IMR-90 (cell line): ENCODE measurements at regions not wholly inside any gene's neighbourhood (a gene's known extent, or its start where the extent isn't known, plus 50 kb on each side); places are given as distances from the start of the nearest gene placed in this dataset.

Experiments used
- ATAC-seq: fragments of 200-7000 bp; cut with Tn5 transposase; 2 replicates; pipeline ENCODE4 v1.9.1; 2020; ENCODE audit warnings: low read depth, mild to moderate bottlenecking, moderate library complexity
- BruUV-seq: library from RNA; stranded (reverse); fragments of 400-500 nt; replicated peaks from 2 replicates; lab custom pipeline; 2021; lab: Mats Ljungman, UMichigan
- CTCF ChIA-PET: fragments of 300-600 bp; formaldehyde crosslinking; extraction: SDS; loops from one replicate; lab custom pipeline; 2021; ENCODE audit warnings: antibody characterized with exemption; lab: Yijun Ruan, JAX
- POLR2A ChIA-PET: fragments of 300-600 bp; sonication (Branson Sonifier 250); formaldehyde crosslinking; loops from one replicate; lab custom pipeline; 2022; ENCODE audit warnings: antibody characterized with exemption; ENCODE audit not compliant: unreplicated experiment; lab: Charles Lee
- DNase-seq: peaks from one replicate; pipeline ENCODE4 v3.0.0; 2013
- H2AFZ ChIP-seq: replicated peaks from 2 replicates; pipeline ENCODE3; 2013; ENCODE audit warnings: low read length, mild to moderate bottlenecking; ENCODE audit not compliant: poor library complexity
- H2AK5ac ChIP-seq: 2 replicates; pipeline ENCODE4 v1.6.1; 2013; ENCODE audit warnings: low read depth, low read length, inconsistent platforms
- H2AK9ac ChIP-seq: replicated peaks from 2 replicates; pipeline ENCODE3; 2013; ENCODE audit warnings: mild to moderate bottlenecking, low read depth, low read length, moderate library complexity; ENCODE audit not compliant: poor library complexity
- H2BK120ac ChIP-seq: 2 replicates; pipeline ENCODE4 v1.6.1; 2013; ENCODE audit warnings: low read depth, low read length, inconsistent platforms
- H2BK15ac ChIP-seq: 3 replicates; pipeline ENCODE4 v1.6.1; 2013; ENCODE audit warnings: low read depth, low read length, inconsistent platforms
- H2BK20ac ChIP-seq: 2 replicates; pipeline ENCODE4 v1.6.1; 2013; ENCODE audit warnings: low read depth, mild to moderate bottlenecking, inconsistent platforms, low read length, moderate library complexity
- H2BK5ac ChIP-seq: 2 replicates; pipeline ENCODE4 v1.6.1; 2013; ENCODE audit warnings: mild to moderate bottlenecking, low read depth, low read length, inconsistent platforms; ENCODE audit not compliant: poor library complexity, severe bottlenecking
- H3K14ac ChIP-seq: replicated peaks from 2 replicates; pipeline ENCODE4 v1.6.1; 2013; ENCODE audit warnings: low read depth, low read length, inconsistent platforms
- H3K18ac ChIP-seq: 2 replicates; pipeline ENCODE4 v1.6.1; 2013; ENCODE audit warnings: low read depth, low read length, control low read depth
- H3K23ac ChIP-seq: 2 replicates; pipeline ENCODE4 v1.6.1; 2013; ENCODE audit warnings: low read depth, low read length, inconsistent platforms
- H3K27ac ChIP-seq: 2 replicates; pipeline ENCODE4 v1.5.1; 2013; ENCODE audit warnings: mild to moderate bottlenecking, control low read depth, low read length; ENCODE audit not compliant: insufficient read depth
- H3K27me3 ChIP-seq: 2 replicates; pipeline ENCODE4 v1.6.1; 2013; ENCODE audit warnings: low read length; ENCODE audit not compliant: control insufficient read depth, insufficient read depth
- H3K36me3 ChIP-seq: 2 replicates; pipeline ENCODE4 v1.6.1; 2013; ENCODE audit warnings: low read length, mixed read lengths; ENCODE audit not compliant: control insufficient read depth, insufficient read depth
- H3K4ac ChIP-seq: 2 replicates; pipeline ENCODE4 v1.6.1; 2013; ENCODE audit warnings: low read depth, low read length, inconsistent platforms
- H3K4me1 ChIP-seq: 2 replicates; pipeline ENCODE4 v1.6.1; 2013; ENCODE audit warnings: low read length, mixed read lengths; ENCODE audit not compliant: control insufficient read depth, insufficient read depth
- H3K4me2 ChIP-seq: 2 replicates; pipeline ENCODE4 v1.6.1; 2013; ENCODE audit warnings: low read depth, mild to moderate bottlenecking, control low read depth, low read length, moderate library complexity
- H3K4me3 ChIP-seq: 2 replicates; pipeline ENCODE4 v1.5.1; 2013; ENCODE audit warnings: low read depth, mild to moderate bottlenecking, control low read depth, low read length, moderate library complexity; ENCODE audit not compliant: insufficient read depth
- H3K56ac ChIP-seq: 2 replicates; pipeline ENCODE4 v1.6.1; 2013; ENCODE audit warnings: low read length, inconsistent platforms; ENCODE audit not compliant: insufficient read depth; ENCODE audit errors: extremely low read depth
- H3K79me1 ChIP-seq, 2 experiments: 2 replicates each; pipeline ENCODE4 v1.6.1; 2013; ENCODE audit warnings: low read length in 2 of 2, inconsistent platforms in 1 of 2, low read depth in 1 of 2
- H3K9ac ChIP-seq: 2 replicates; pipeline ENCODE4 v1.6.1; 2013; ENCODE audit warnings: low read depth, low read length, control low read depth
- H3K9me1 ChIP-seq: 2 replicates; pipeline ENCODE4 v1.6.1; 2013; ENCODE audit warnings: low read length, inconsistent platforms; ENCODE audit not compliant: insufficient read depth
- H3K9me3 ChIP-seq: 2 replicates; pipeline ENCODE4 v1.6.1; 2013; ENCODE audit warnings: low read length; ENCODE audit not compliant: control insufficient read depth, insufficient read depth
- H4K20me1 ChIP-seq: 2 replicates; pipeline ENCODE4 v1.6.1; 2013; ENCODE audit warnings: low read length, inconsistent platforms; ENCODE audit not compliant: insufficient read depth
- H4K5ac ChIP-seq: 2 replicates; pipeline ENCODE4 v1.6.1; 2013; ENCODE audit warnings: mild to moderate bottlenecking, low read depth, low read length, control low read depth
- H4K8ac ChIP-seq, 2 experiments: 2 replicates each; pipeline ENCODE4 v1.6.1; 2013; ENCODE audit warnings: low read depth in 2 of 2, low read length in 2 of 2, control low read depth in 1 of 2, inconsistent platforms in 1 of 2
- H4K91ac ChIP-seq: 2 replicates; pipeline ENCODE4 v1.6.1; 2013; ENCODE audit warnings: low read depth, low read length, inconsistent platforms; ENCODE audit not compliant: insufficient read depth
- FOS ChIP-seq: fragments of 150-350 bp; IDR thresholded peaks from 2 replicates; pipeline ENCODE4 v1.6.1; 2016; ENCODE audit warnings: low read depth, low read length
- MAZ ChIP-seq: IDR thresholded peaks from 2 replicates; pipeline ENCODE4 v1.6.1; 2012; ENCODE audit warnings: low read depth, mild to moderate bottlenecking, low read length, improper control_type of control experiment, moderate library complexity, borderline replicate concordance
- NFE2L2 ChIP-seq: fragments of 150-350 bp; IDR thresholded peaks from 2 replicates; pipeline ENCODE4 v1.6.1; 2016; ENCODE audit warnings: low read depth, mild to moderate bottlenecking, low read length
- POLR2A ChIP-seq: IDR thresholded peaks from 2 replicates; pipeline ENCODE4 v1.6.1; 2012; ENCODE audit warnings: mild to moderate bottlenecking, low read depth, low read length
- SMC3 ChIP-seq: fragments of 150-350 bp; IDR thresholded peaks from 2 replicates; pipeline ENCODE4 v1.6.1; 2016; ENCODE audit warnings: low read depth, mild to moderate bottlenecking, antibody characterized with exemption, low read length, moderate library complexity
- WGBS, 2 experiments: methylation state at CpG; one replicate each; pipeline versions ENCODE4 v1.1.5 to v1.1.7; 2013; ENCODE audit warnings: missing lambda C conversion rate in 2 of 2; ENCODE audit not compliant: insufficient read length in 1 of 2; ENCODE audit errors: extremely low coverage in 2 of 2; 5-methylcytosine and 5-hydroxymethylcytosine counted together
- dilution Hi-C: fragments of 300-500 bp; cut with HindIII; formaldehyde crosslinking; loops from one replicate; pipeline ENCODE4 v1.14.3; 2018; ENCODE audit warnings: low sequenced_read_pairs; ENCODE audit not compliant: unreplicated experiment
- in situ Hi-C: fragments of 300-500 bp; cut with MboI; formaldehyde crosslinking; loops from 3 replicates; pipeline ENCODE4 v1.14.3; 2019; ENCODE audit warnings: low sequenced_read_pairs, inconsistent platforms, mixed read lengths
- intact Hi-C: fragments of 100-400 bp; cut with micrococcal nuclease; formaldehyde crosslinking; loops from 2 replicates; pipeline ENCODE4 v1.10.0; 2022

- TF ChIP-seq POLR2A = no peak
- TF ChIP-seq FOS = no peak
These were observed 114.4 kb upstream of the ANO1 start (continued) for GRCh38 chr11:69963533-69964246.

GRCh38 chr11:69964247-69964643 lies 113.9 kb upstream of the ANO1 start:
- CTCF ChIA-PET = no interaction called here

More at GRCh38 chr11:69964247-69964643, 113.9 kb upstream of the ANO1 start:
- Histone ChIP-seq H2AK9ac (no peak overlapping the region), H4K91ac (peak overlapping the region; percentile 71; the same call in 1 of the 2 replicates), H3K27ac (peak overlapping the region; percentile 45; the same call in 1 of the 2 replicates), H3K27me3 (no peaks in the 10 kb centered on the region; the same call in 1 of the 2 replicates), H3K4ac (peak overlapping the region; percentile 70; the same call in 1 of the 2 replicates), H2AFZ (no peak overlapping the region), H3K9ac (peak overlapping the region; percentile 13; the same call in 1 of the 2 replicates), H2BK120ac (peak overlapping the region; percentile 90), H3K9me3 (no peaks in the 10 kb centered on the region), H3K4me2 (no peak overlapping the region), H4K20me1 (no peaks in the 10 kb centered on the region), H3K18ac (peak overlapping the region; percentile 72; the same call in 1 of the 2 replicates), H4K8ac (peak overlapping the region; percentile 56 to 83; a peak in 1 of 4 replicates), H2BK5ac (no peak overlapping the region), H3K79me1 (0 out of 4 replicates have a peak, but pooled peaks cover 0 to 4% of the 10 kb centered on the region in 2 experiments), H3K36me3 (no peaks in the 10 kb centered on the region), H3K56ac (no peak overlapping the region), H4K5ac (no peak overlapping the region; the same call in 1 of the 2 replicates), H3K4me1 (peaks cover 23% of the 10 kb centered on the region), H3K14ac (0 out of 2 replicates have a peak overlapping the region, but pooled peaks have one; percentile 0), H3K23ac (no peak overlapping the region), H2BK20ac (peak overlapping the region; percentile 70), H2BK15ac (peak overlapping the region; percentile 47; the same call in 2 of the 3 replicates), H3K4me3 (no peak overlapping the region), H3K9me1 (peaks cover 7% of the 10 kb centered on the region), H2AK5ac (peak overlapping the region; percentile 42)
- no peak for TF ChIP-seq NFE2L2
- TF ChIP-seq MAZ = no peak
- no peak for TF ChIP-seq SMC3
- no peak for TF ChIP-seq FOS
- POLR2A ChIA-PET = no interaction called here
- no TSS peak for BruUV-seq
- DNase-seq (no peak), ATAC-seq (no peak)
- in situ Hi-C loops (no loop called here), dilution Hi-C loops (no loop called here), intact Hi-C loops (no loop called here)
- WGBS, 2 experiments = no CpG with 5 or more reads among the region's 6 CpGs
